GM12878 (cell line): ENCODE measurements at regions not wholly inside any gene's neighbourhood (a gene's known extent, or its start where the extent isn't known, plus 50 kb on each side); places are given as distances from the start of the nearest gene placed in this dataset.

Source experiments
- ATAC-seq: fragments of 200-7000 bp; cut with Tn5 transposase; 3 replicates; pipeline ENCODE4 v1.9.1; 2020; ENCODE audit warnings: mild to moderate bottlenecking, moderate library complexity
- BruUV-seq: library from RNA; stranded (reverse); fragments of 400-500 nt; replicated peaks from 2 replicates; lab custom pipeline; 2021; lab: Mats Ljungman, UMichigan
- CTCF ChIA-PET: fragments of 300-600 bp; sonication (Branson Sonifier 250); formaldehyde crosslinking; extraction: SDS; loops from one replicate; lab custom pipeline; 2021; ENCODE audit warnings: inconsistent platforms; lab: Yijun Ruan, JAX
- POLR2A ChIA-PET: fragments of 350-600 bp; formaldehyde crosslinking; extraction: SDS; loops from one replicate; lab custom pipeline; 2021; ENCODE audit warnings: inconsistent platforms; lab: Charles Lee
- RAD21 ChIA-PET: fragments of 300-600 bp; sonication (Branson Sonifier 250); formaldehyde crosslinking; loops from one replicate; lab custom pipeline; 2023; ENCODE audit warnings: antibody characterized with exemption; ENCODE audit not compliant: unreplicated experiment; lab: Charles Lee
- SMC1A ChIA-PET: fragments of 300-600 bp; sonication (Branson Sonifier 250); formaldehyde crosslinking; loops from one replicate; lab custom pipeline; 2023; ENCODE audit not compliant: unreplicated experiment, uncharacterized antibody; lab: Charles Lee
- DNase-seq: peaks from one replicate; pipeline ENCODE4 v3.0.0-alpha.2; 2011; ENCODE audit warnings: low read depth, low spot score
- FAIRE-seq: peaks from 3 replicates; lab custom pipeline; 2011; peaks lifted over from hg19 to GRCh38; lab: Jason Lieb, UNC
- H2AFZ ChIP-seq: 2 replicates; pipeline ENCODE4 v1.6.0; 2011; ENCODE audit warnings: low read depth, low read length, control low read depth; ENCODE audit not compliant: control insufficient read depth
- H3K27ac ChIP-seq: 2 replicates; pipeline ENCODE4 v1.5.1; 2011; ENCODE audit warnings: control low read depth; ENCODE audit not compliant: control insufficient read depth, insufficient read depth
- H3K27me3 ChIP-seq, 2 experiments: replicated peaks in 1 of 2; 2 replicates each; pipeline versions ENCODE4 v1.6.0 to v1.6.1; 2011; ENCODE audit warnings: low read length in 1 of 2; ENCODE audit not compliant: control insufficient read depth in 2 of 2, insufficient read depth in 2 of 2
- H3K36me3 ChIP-seq, 2 experiments: 2 replicates each; pipeline ENCODE4 v1.5.1; 2011; ENCODE audit warnings: low read length in 1 of 2; ENCODE audit not compliant: control insufficient read depth in 2 of 2, insufficient read depth in 2 of 2
- H3K4me1 ChIP-seq: 2 replicates; pipeline ENCODE4 v1.6.1; 2011; ENCODE audit warnings: mild to moderate bottlenecking, low read length, moderate library complexity, mixed read lengths; ENCODE audit not compliant: control insufficient read depth, insufficient read depth
- H3K4me2 ChIP-seq: 2 replicates; pipeline ENCODE4 v1.6.0; 2011; ENCODE audit warnings: control low read depth; ENCODE audit not compliant: control insufficient read depth, insufficient read depth
- H3K4me3 ChIP-seq: fragments of 200-600 bp; sonication (generic); 2 replicates; pipeline ENCODE4 v1.5.1; 2016
- H3K79me2 ChIP-seq: 2 replicates; pipeline ENCODE4 v1.6.0; 2011; ENCODE audit warnings: low read length; ENCODE audit not compliant: control insufficient read depth, insufficient read depth
- H3K9ac ChIP-seq: 2 replicates; pipeline ENCODE4 v1.8.0; 2011; ENCODE audit warnings: low read length, control low read depth, mixed read lengths; ENCODE audit not compliant: control insufficient read depth, insufficient read depth
- H3K9me3 ChIP-seq: replicated peaks from 3 replicates; pipeline ENCODE4 v1.5.1; 2011; ENCODE audit warnings: mild to moderate bottlenecking, low read length; ENCODE audit not compliant: control insufficient read depth, insufficient read depth
- H4K20me1 ChIP-seq: 2 replicates; pipeline ENCODE4 v1.6.0; 2011; ENCODE audit not compliant: control insufficient read depth, insufficient read depth
- CBFB ChIP-seq: IDR thresholded peaks from 2 replicates; pipeline ENCODE4 v1.6.1; 2016; ENCODE audit warnings: antibody characterized with exemption, low read depth
- HDGF ChIP-seq: fragments of 450-650 bp; IDR thresholded peaks from 2 replicates; pipeline ENCODE4 v1.6.1; 2016; ENCODE audit warnings: antibody characterized with exemption
- JUNB ChIP-seq: IDR thresholded peaks from 2 replicates; pipeline ENCODE4 v1.6.1; 2016; ENCODE audit warnings: antibody characterized with exemption, mild to moderate bottlenecking
- MTA2 ChIP-seq: fragments of 450-650 bp; IDR thresholded peaks from 2 replicates; pipeline ENCODE4 v1.6.1; 2016; ENCODE audit warnings: low read depth, mild to moderate bottlenecking, moderate library complexity
- MYC ChIP-seq: IDR thresholded peaks from 2 replicates; pipeline ENCODE4 v1.6.1; 2011; ENCODE audit warnings: mild to moderate bottlenecking, low read length, moderate library complexity, inconsistent platforms; ENCODE audit not compliant: insufficient read depth, insufficient replicate concordance, insufficient read length, severe bottlenecking
- NKRF ChIP-seq: fragments of 450-650 bp; conservative IDR thresholded peaks from 2 replicates; pipeline ENCODE4 v1.6.1; 2017; ENCODE audit warnings: mild to moderate bottlenecking, moderate library complexity
- PML ChIP-seq: IDR thresholded peaks from 2 replicates; pipeline ENCODE4 v1.6.1; 2012; ENCODE audit warnings: low read length, inconsistent platforms
- RB1 ChIP-seq: fragments of 450-650 bp; formaldehyde crosslinking; IDR thresholded peaks from 2 replicates; pipeline ENCODE4 v1.6.1; 2017; ENCODE audit warnings: mild to moderate bottlenecking, borderline replicate concordance
- RCOR1 ChIP-seq: conservative IDR thresholded peaks from 2 replicates; pipeline ENCODE4 v1.6.1; 2012; ENCODE audit warnings: low read depth, low read length, improper control_type of control experiment
- SKIL ChIP-seq: fragments of 450-650 bp; IDR thresholded peaks from 2 replicates; pipeline ENCODE4 v1.6.1; 2017; ENCODE audit warnings: mild to moderate bottlenecking, low read depth, inconsistent platforms; ENCODE audit not compliant: poor library complexity, severe bottlenecking
- TCF7 ChIP-seq: IDR thresholded peaks from 2 replicates; pipeline ENCODE4 v1.6.1; 2014; ENCODE audit warnings: antibody characterized with exemption, borderline replicate concordance
- ZNF384 ChIP-seq: IDR thresholded peaks from 2 replicates; pipeline ENCODE4 v1.6.1; 2012; ENCODE audit warnings: low read depth, mild to moderate bottlenecking, low read length, improper control_type of control experiment, borderline replicate concordance
- ZZZ3 ChIP-seq: IDR thresholded peaks from 2 replicates; pipeline ENCODE4 v1.6.1; 2011; ENCODE audit warnings: low read depth; ENCODE audit not compliant: control insufficient read depth, insufficient read length
- WGBS: methylation state at CpG from one replicate; pipeline ENCODE4 v1.1.6; 2016; ENCODE audit warnings: low lambda C conversion rate; ENCODE audit not compliant: insufficient replicate concordance, insufficient coverage; ENCODE audit errors: missing lambda C conversion rate; 5-methylcytosine and 5-hydroxymethylcytosine counted together
- in situ Hi-C: fragments of 300-500 bp; cut with MboI; formaldehyde crosslinking; loops from 9 replicates; pipeline ENCODE4 v1.14.3; 2018; ENCODE audit warnings: mixed read lengths
- intact Hi-C: fragments of 100-400 bp; cut with micrococcal nuclease; formaldehyde crosslinking; loops from one replicate; pipeline ENCODE4 v1.14.2; 2022; ENCODE audit not compliant: unreplicated experiment
- TF ChIP-seq, protein P1 (sequence below): IDR thresholded peaks from 2 replicates; pipeline ENCODE4 v1.6.1; 2012; ENCODE audit warnings: mild to moderate bottlenecking, low read depth, low read length
- TF ChIP-seq, protein P2 (sequence below): IDR thresholded peaks from 2 replicates; pipeline ENCODE4 v1.6.1; 2012; ENCODE audit warnings: low read depth, low read length, improper control_type of control experiment

DNA sequence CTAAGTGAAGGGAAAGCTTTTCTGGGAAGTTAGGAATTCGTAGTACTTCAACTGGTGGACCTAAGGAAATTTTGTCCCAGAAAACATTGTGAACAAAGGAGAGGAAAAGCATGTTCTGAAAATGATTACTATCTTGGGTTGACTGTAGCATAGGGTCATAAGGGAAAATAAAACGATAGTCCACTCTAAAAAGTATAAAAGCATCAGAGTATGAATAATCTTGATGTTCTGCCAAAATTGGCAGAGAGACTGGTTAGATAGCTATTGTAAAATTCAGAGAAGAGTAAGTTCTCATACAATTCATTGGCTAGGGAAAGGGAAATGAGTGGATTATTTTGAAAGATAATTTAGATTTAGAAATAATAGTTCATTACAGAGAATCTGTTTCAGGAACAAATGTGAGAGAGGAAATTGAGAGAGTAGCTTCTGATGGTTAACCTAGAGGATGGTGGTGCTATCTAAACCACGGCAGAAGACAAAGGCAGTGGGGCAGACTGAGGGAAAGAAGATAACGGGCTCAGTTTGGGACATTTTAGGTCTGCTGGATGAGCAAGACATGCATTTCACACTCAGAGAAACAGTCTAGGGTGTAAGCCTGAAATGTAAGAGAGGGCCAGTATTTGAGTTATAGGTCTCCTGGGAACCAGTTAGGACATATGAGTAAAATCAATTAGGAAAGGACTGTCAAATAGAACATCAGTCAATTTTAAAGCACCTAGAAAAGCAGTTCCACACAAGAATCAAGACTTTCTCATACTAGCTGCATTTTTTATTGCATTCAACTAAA is 799.3 kb upstream of the CXADR start (continued):
- TF ChIP-seq MTA2 (no peak), RB1 (no peak), MYC (no peak), RCOR1 (no peak)

GRCh38 chr21:16740511-16740910 is 772.3 kb upstream of the CXADR start:
- POLR2A ChIA-PET = no interaction called here
- FAIRE-seq = no peak
- BruUV-seq = no TSS peak
- Histone ChIP-seq H3K36me3 (no peaks in the 10 kb centered on the region), H2AFZ (no peak overlapping the region), H3K4me2 (no peak overlapping the region), H3K9ac (no peak overlapping the region), H3K4me1 (no peaks in the 10 kb centered on the region), H3K4me3 (no peak overlapping the region), H3K9me3 (no peaks in the 10 kb centered on the region), H3K27me3 (no peaks in the 10 kb centered on the region), H3K79me2 (no peaks in the 10 kb centered on the region), H4K20me1 (no peaks in the 10 kb centered on the region), H3K27ac (no peak overlapping the region)
- CTCF ChIA-PET = no interaction called here
- DNase-seq = no peak
- WGBS = 52% methylated on average over 8 of the region's 8 CpGs
- no peak for ATAC-seq
- RAD21 ChIA-PET = no interaction called here
- intact Hi-C loops (no loop called here), in situ Hi-C loops (no loop called here)
- SMC1A ChIA-PET = no interaction called here
- TF ChIP-seq HDGF = no peak
- no peak for TF ChIP-seq SKIL
- TF ChIP-seq NKRF = no peak
- no peak for TF ChIP-seq ZNF384
- TF ChIP-seq, protein P1, sequence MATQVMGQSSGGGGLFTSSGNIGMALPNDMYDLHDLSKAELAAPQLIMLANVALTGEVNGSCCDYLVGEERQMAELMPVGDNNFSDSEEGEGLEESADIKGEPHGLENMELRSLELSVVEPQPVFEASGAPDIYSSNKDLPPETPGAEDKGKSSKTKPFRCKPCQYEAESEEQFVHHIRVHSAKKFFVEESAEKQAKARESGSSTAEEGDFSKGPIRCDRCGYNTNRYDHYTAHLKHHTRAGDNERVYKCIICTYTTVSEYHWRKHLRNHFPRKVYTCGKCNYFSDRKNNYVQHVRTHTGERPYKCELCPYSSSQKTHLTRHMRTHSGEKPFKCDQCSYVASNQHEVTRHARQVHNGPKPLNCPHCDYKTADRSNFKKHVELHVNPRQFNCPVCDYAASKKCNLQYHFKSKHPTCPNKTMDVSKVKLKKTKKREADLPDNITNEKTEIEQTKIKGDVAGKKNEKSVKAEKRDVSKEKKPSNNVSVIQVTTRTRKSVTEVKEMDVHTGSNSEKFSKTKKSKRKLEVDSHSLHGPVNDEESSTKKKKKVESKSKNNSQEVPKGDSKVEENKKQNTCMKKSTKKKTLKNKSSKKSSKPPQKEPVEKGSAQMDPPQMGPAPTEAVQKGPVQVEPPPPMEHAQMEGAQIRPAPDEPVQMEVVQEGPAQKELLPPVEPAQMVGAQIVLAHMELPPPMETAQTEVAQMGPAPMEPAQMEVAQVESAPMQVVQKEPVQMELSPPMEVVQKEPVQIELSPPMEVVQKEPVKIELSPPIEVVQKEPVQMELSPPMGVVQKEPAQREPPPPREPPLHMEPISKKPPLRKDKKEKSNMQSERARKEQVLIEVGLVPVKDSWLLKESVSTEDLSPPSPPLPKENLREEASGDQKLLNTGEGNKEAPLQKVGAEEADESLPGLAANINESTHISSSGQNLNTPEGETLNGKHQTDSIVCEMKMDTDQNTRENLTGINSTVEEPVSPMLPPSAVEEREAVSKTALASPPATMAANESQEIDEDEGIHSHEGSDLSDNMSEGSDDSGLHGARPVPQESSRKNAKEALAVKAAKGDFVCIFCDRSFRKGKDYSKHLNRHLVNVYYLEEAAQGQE = no peak
- TF ChIP-seq JUNB = no peak
- TF ChIP-seq CBFB = no peak
- TF ChIP-seq ZZZ3 = no peak
- TF ChIP-seq TCF7 = no peak
- TF ChIP-seq, protein P2, sequence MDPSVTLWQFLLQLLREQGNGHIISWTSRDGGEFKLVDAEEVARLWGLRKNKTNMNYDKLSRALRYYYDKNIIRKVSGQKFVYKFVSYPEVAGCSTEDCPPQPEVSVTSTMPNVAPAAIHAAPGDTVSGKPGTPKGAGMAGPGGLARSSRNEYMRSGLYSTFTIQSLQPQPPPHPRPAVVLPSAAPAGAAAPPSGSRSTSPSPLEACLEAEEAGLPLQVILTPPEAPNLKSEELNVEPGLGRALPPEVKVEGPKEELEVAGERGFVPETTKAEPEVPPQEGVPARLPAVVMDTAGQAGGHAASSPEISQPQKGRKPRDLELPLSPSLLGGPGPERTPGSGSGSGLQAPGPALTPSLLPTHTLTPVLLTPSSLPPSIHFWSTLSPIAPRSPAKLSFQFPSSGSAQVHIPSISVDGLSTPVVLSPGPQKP = no peak
- no peak for TF ChIP-seq PML
